Neuronal stem cell (in vitro differentiated cells): ENCODE measurements at regions not wholly inside any gene's neighbourhood (a gene's known extent, or its start where the extent isn't known, plus 50 kb on each side); places are given as distances from the start of the nearest gene placed in this dataset.

ENCODE experiments used
- DNase-seq: peaks from one replicate; pipeline ENCODE4 v3.0.0-alpha.2; 2013; ENCODE audit warnings: low spot score
- H2AFZ ChIP-seq: one replicate; pipeline ENCODE4 v1.6.1; 2013; ENCODE audit warnings: mild to moderate bottlenecking, low read length, inconsistent platforms
- H2AK5ac ChIP-seq: 2 replicates; pipeline ENCODE4 v1.6.1; 2013; ENCODE audit warnings: low read depth, mild to moderate bottlenecking, inconsistent platforms, low read length, moderate library complexity, mixed read lengths
- H2BK120ac ChIP-seq: 2 replicates; pipeline ENCODE4 v1.6.1; 2013; ENCODE audit warnings: low read depth, mild to moderate bottlenecking, inconsistent platforms, low read length, moderate library complexity, mixed read lengths
- H2BK12ac ChIP-seq: one replicate; pipeline ENCODE4 v1.6.1; 2013; ENCODE audit warnings: low read length, inconsistent platforms
- H2BK15ac ChIP-seq: 2 replicates; pipeline ENCODE4 v1.6.1; 2013; ENCODE audit warnings: mild to moderate bottlenecking, low read length, inconsistent platforms, mixed read lengths
- H2BK5ac ChIP-seq: one replicate; pipeline ENCODE4 v1.6.1; 2013; ENCODE audit warnings: inconsistent platforms, mild to moderate bottlenecking, low read length, moderate library complexity
- H3K14ac ChIP-seq: one replicate; pipeline ENCODE4 v1.6.1; 2013; ENCODE audit warnings: low read length, inconsistent platforms
- H3K18ac ChIP-seq: 2 replicates; pipeline ENCODE4 v1.6.1; 2013; ENCODE audit warnings: low read length, inconsistent platforms
- H3K23ac ChIP-seq: 2 replicates; pipeline ENCODE4 v1.6.1; 2013; ENCODE audit warnings: low read depth, mild to moderate bottlenecking, mixed read lengths, low read length, inconsistent platforms; ENCODE audit not compliant: poor library complexity
- H3K27ac ChIP-seq: replicated peaks from 3 replicates; pipeline ENCODE4 v1.5.1; 2013; ENCODE audit warnings: low read length, inconsistent platforms
- H3K27me3 ChIP-seq, 3 experiments: 2 replicates each; pipeline ENCODE4 v1.6.1; 2013; ENCODE audit warnings: low read length in 3 of 3, mild to moderate bottlenecking in 2 of 3, inconsistent platforms in 1 of 3, low read depth in 1 of 3, mixed read lengths in 1 of 3, moderate library complexity in 1 of 3; ENCODE audit not compliant: control insufficient read depth in 3 of 3, insufficient read depth in 3 of 3
- H3K36me3 ChIP-seq, 2 donors: replicated peaks in 1 of 2; 2 replicates each; pipeline ENCODE4 v1.6.1; 2013; ENCODE audit warnings: low read length in 2 of 2; ENCODE audit not compliant: control insufficient read depth in 2 of 2, insufficient read depth in 2 of 2
- H3K4ac ChIP-seq: 2 replicates; pipeline ENCODE4 v1.6.1; 2013; ENCODE audit warnings: inconsistent platforms, mild to moderate bottlenecking, low read length, moderate library complexity
- H3K4me1 ChIP-seq, 2 donors: 1 replicate in 1 of 2; 2 replicates in 1 of 2; pipeline ENCODE4 v1.6.1; 2013; ENCODE audit warnings: low read length in 2 of 2, low read depth in 1 of 2; ENCODE audit not compliant: control insufficient read depth in 2 of 2, insufficient read depth in 1 of 2
- H3K4me2 ChIP-seq: one replicate; pipeline ENCODE4 v1.6.1; 2013; ENCODE audit warnings: mild to moderate bottlenecking, low read length, inconsistent platforms; ENCODE audit not compliant: insufficient read depth, poor library complexity, severe bottlenecking
- H3K4me3 ChIP-seq, 2 donors: 2 replicates each; pipeline ENCODE4 v1.5.1; 2013; ENCODE audit warnings: low read length in 2 of 2, mild to moderate bottlenecking in 2 of 2, inconsistent platforms in 1 of 2, moderate library complexity in 1 of 2
- H3K79me1 ChIP-seq: one replicate; pipeline ENCODE4 v1.6.1; 2013; ENCODE audit warnings: low read depth, mild to moderate bottlenecking, inconsistent platforms, low read length, moderate library complexity
- H3K9ac ChIP-seq: one replicate; pipeline ENCODE4 v1.6.1; 2013; ENCODE audit warnings: mild to moderate bottlenecking, low read depth, low read length, inconsistent platforms; ENCODE audit not compliant: poor library complexity
- H3K9me3 ChIP-seq, 2 donors: replicated peaks in 1 of 2; 2 replicates each; pipeline versions ENCODE3 to v1.6.1; 2013; ENCODE audit warnings: low read length in 2 of 2, mild to moderate bottlenecking in 2 of 2, inconsistent platforms in 1 of 2, low read depth in 1 of 2, mixed read lengths in 1 of 2, moderate library complexity in 1 of 2; ENCODE audit not compliant: control insufficient read depth in 2 of 2, insufficient read depth in 1 of 2
- H4K8ac ChIP-seq: one replicate; pipeline ENCODE4 v1.6.1; 2013; ENCODE audit warnings: low read depth, mild to moderate bottlenecking, inconsistent platforms, low read length, moderate library complexity
- H4K91ac ChIP-seq: one replicate; pipeline ENCODE4 v1.6.1; 2013; ENCODE audit warnings: low read length, low read depth, mild to moderate bottlenecking, inconsistent platforms; ENCODE audit not compliant: poor library complexity
- WGBS, 2 donors: extraction: QIAGEN DNeasy Blood & Tissue Kit; methylation state at CpG; one replicate each; pipeline ENCODE4 v1.1.7; 2013; ENCODE audit warnings: missing lambda C conversion rate in 2 of 2, mixed read lengths in 1 of 2; ENCODE audit not compliant: insufficient read length in 2 of 2, insufficient replicate concordance in 1 of 2; ENCODE audit errors: extremely low coverage in 2 of 2; 5-methylcytosine and 5-hydroxymethylcytosine counted together

GRCh38 chr1:189432753-189433152 is 1044.9 kb downstream of the BRINP3 start:
- no peak overlapping the region for H2AK5ac ChIP-seq
- H3K14ac ChIP-seq, result no peak overlapping the region
- peak overlapping the region; percentile 32 for H2AFZ ChIP-seq
- no peaks in the 10 kb centered on the region for H3K36me3 ChIP-seq
- H2BK5ac ChIP-seq, result no peak overlapping the region
- H3K4me3 ChIP-seq, result no peak overlapping the region
- H2BK15ac ChIP-seq, result no peak overlapping the region
- DNase-seq, result no peak
- H3K27me3 ChIP-seq, result no peaks in the 10 kb centered on the region
- no peak overlapping the region for H2BK12ac ChIP-seq
- no peak overlapping the region for H3K23ac ChIP-seq
- H3K18ac ChIP-seq, result no peak overlapping the region
- H3K9ac ChIP-seq, result no peak overlapping the region
- no peaks in the 10 kb centered on the region for H3K9me3 ChIP-seq
- H3K4me2 ChIP-seq, result no peak overlapping the region
- H3K27ac ChIP-seq, result no peak overlapping the region
- H4K8ac ChIP-seq, result no peak overlapping the region
- H2BK120ac ChIP-seq, result no peak overlapping the region
- no peaks in the 10 kb centered on the region for H3K4me1 ChIP-seq
- no peak overlapping the region for H3K4ac ChIP-seq
- no CpG with 5 or more reads among the region's 2 CpGs for WGBS, 2 donors
- H4K91ac ChIP-seq, result no peak overlapping the region
- no peaks in the 10 kb centered on the region for H3K79me1 ChIP-seq

DNA sequence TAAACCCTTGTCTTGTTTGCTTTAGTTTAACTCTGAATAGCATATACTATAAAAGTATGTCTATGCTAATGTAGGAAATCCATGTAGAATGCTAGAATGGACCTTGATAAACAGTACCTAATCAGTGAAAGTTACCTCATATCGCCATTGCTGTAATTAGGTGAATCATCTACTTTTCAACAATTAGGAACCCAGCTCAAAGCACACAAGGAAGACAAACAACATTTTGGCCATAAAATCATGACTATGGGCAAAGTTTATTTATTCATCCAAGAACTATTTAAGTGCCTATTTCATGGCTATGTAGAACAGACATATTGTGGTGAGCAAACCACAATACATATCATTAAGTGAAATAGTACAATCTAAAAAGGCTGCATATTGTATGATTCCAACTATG is 1043.2 kb downstream of the BRINP3 start:
- Histone ChIP-seq H4K8ac (no peak overlapping the region), H3K9me3 (no peaks in the 10 kb centered on the region), H3K4me2 (no peak overlapping the region), H2BK5ac (no peak overlapping the region), H3K79me1 (no peaks in the 10 kb centered on the region), H3K4me3 (no peak overlapping the region), H3K18ac (no peak overlapping the region), H4K91ac (no peak overlapping the region), H3K27me3 (no peaks in the 10 kb centered on the region), H2BK120ac (no peak overlapping the region), H3K4ac (no peak overlapping the region), H2AFZ (no peak overlapping the region), H3K36me3 (no peaks in the 10 kb centered on the region), H3K23ac (no peak overlapping the region), H2BK12ac (no peak overlapping the region), H3K4me1 (peaks cover 0 to 2% of the 10 kb centered on the region in 2 donors), H2AK5ac (no peak overlapping the region), H3K9ac (no peak overlapping the region), H3K14ac (no peak overlapping the region), H3K27ac (no peak overlapping the region), H2BK15ac (no peak overlapping the region)
- WGBS, 2 donors, result no CpG with 5 or more reads among the region's 1 CpG
- no peak for DNase-seq

DNA sequence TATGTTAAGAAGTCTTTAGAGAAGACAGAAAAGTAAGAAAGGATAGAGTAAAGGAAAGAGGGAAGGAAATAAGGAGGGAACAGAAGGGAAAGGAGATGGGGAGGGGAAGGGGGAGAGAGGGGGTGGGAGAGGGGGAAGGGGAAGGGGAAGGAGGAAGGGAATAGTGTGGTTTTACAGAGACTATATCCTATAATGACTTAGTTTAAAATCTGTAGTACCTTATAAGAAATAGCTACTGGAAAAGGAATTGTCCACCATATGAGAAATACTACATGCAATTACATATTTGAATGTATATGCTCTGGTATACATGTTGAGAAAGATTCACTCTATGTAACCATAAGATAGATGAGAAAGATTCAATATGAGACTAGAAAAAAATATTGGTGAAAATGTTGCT is 1042.3 kb downstream of the BRINP3 start:
- H3K4me2 ChIP-seq, result no peak overlapping the region
- H3K27ac ChIP-seq, result no peak overlapping the region
- H3K18ac ChIP-seq, result no peak overlapping the region
- no peak overlapping the region for H2AK5ac ChIP-seq
- H3K9me3 ChIP-seq, result no peaks in the 10 kb centered on the region
- no peak overlapping the region for H2AFZ ChIP-seq
- no peaks in the 10 kb centered on the region for H3K27me3 ChIP-seq
- no peak for DNase-seq
- no peak overlapping the region for H4K8ac ChIP-seq
- H3K36me3 ChIP-seq, result no peaks in the 10 kb centered on the region
- no peaks in the 10 kb centered on the region for H3K79me1 ChIP-seq
- H3K23ac ChIP-seq, result no peak overlapping the region
- no peak overlapping the region for H3K4ac ChIP-seq
- peaks cover 0 to 2% of the 10 kb centered on the region in 2 donors for H3K4me1 ChIP-seq
- no peak overlapping the region for H2BK12ac ChIP-seq
- H2BK5ac ChIP-seq, result no peak overlapping the region
- H4K91ac ChIP-seq, result no peak overlapping the region
- no peak overlapping the region for H3K14ac ChIP-seq
- H2BK120ac ChIP-seq, result no peak overlapping the region
- H3K9ac ChIP-seq, result no peak overlapping the region
- H2BK15ac ChIP-seq, result no peak overlapping the region
- no peak overlapping the region for H3K4me3 ChIP-seq

DNA sequence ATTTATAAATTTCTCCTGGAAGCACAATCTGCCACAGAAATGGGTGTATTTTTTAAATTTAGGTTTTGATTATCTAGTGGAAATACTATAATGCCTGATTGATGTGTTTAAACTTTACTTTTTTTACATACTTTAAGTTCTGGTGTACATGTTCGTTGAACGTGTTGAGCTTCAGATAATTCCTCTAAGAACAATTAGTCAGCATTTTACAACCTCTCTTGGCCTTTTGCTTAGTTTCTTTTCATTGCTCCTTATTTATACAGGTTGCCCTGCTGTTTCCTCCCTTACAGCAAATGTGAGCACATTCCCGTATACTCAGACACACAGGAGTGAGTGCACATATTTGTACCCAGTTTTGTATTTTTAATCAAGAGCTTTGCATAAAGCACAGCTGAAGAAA is 1038.9 kb downstream of the BRINP3 start:
- no peak for DNase-seq
- peaks cover 0 to 2% of the 10 kb centered on the region in 2 donors for H3K4me1 ChIP-seq
- WGBS, 2 donors, result no CpG with 5 or more reads among the region's 3 CpGs

More for the DNA sequence above, 1038.9 kb downstream of the BRINP3 start:
- no peak overlapping the region for H3K4me2 ChIP-seq
- H3K27me3 ChIP-seq, result no peaks in the 10 kb centered on the region
- no peak overlapping the region for H2BK120ac ChIP-seq
- H2BK12ac ChIP-seq, result no peak overlapping the region
- H3K18ac ChIP-seq, result no peak overlapping the region
- no peak overlapping the region for H2BK5ac ChIP-seq
- no peaks in the 10 kb centered on the region for H3K9me3 ChIP-seq
- H3K36me3 ChIP-seq, result no peaks in the 10 kb centered on the region
- no peak overlapping the region for H2AK5ac ChIP-seq
- H2AFZ ChIP-seq, result no peak overlapping the region
- no peak overlapping the region for H3K14ac ChIP-seq
- no peak overlapping the region for H4K8ac ChIP-seq
- no peak overlapping the region for H3K4me3 ChIP-seq
- no peak overlapping the region for H2BK15ac ChIP-seq
- H3K23ac ChIP-seq, result no peak overlapping the region
- H3K4ac ChIP-seq, result no peak overlapping the region
- no peak overlapping the region for H4K91ac ChIP-seq
- no peak overlapping the region for H3K27ac ChIP-seq
- H3K79me1 ChIP-seq, result no peaks in the 10 kb centered on the region
- H3K9ac ChIP-seq, result no peak overlapping the region
